HG03342 (cell line): ENCODE measurements at regions not wholly inside any gene's neighbourhood (a gene's known extent, or its start where the extent isn't known, plus 50 kb on each side); places are given as distances from the start of the nearest gene placed in this dataset.
"Not testable (repeated sequence)": the region's sequence is repeated elsewhere in the genome, so short reads cannot be mapped to it uniquely, and the experiment has no call there.

Experiments used
- ATAC-seq: cut with Tn5 transposase; IDR thresholded peaks from one replicate; pipeline ENCODE4 v1.9.1; 2021; ENCODE audit warnings: mild to moderate bottlenecking, moderate library complexity; ENCODE audit not compliant: unreplicated experiment

- not testable (repeated sequence) for ATAC-seq
Measured at GRCh38 chr14:87734577-87735360, 258.2 kb downstream of the GALC start.

DNA sequence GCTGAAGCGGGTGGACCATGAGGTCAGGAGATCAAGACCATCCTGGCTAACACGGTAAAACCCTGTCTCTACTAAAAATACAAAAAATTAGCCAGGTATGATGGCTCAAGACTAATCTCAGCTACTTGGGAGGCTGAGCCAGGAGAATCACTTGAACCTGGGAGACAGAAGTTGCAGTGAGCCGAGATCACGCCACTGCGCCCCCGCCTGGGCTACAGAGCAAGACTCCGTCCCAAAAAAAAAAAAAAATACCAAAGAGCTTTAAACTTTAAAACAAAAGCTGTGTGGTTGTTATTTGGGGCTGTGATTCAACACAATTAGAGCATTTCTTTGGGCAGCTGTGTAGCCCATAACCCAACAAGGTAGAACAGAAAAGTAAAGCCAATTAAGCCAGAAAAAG is 259.9 kb downstream of the GALC start:
- not testable (repeated sequence) for ATAC-seq

- no peak for ATAC-seq
Measured at GRCh38 chr14:87732562-87732961, 260.4 kb downstream of the GALC start.

DNA sequence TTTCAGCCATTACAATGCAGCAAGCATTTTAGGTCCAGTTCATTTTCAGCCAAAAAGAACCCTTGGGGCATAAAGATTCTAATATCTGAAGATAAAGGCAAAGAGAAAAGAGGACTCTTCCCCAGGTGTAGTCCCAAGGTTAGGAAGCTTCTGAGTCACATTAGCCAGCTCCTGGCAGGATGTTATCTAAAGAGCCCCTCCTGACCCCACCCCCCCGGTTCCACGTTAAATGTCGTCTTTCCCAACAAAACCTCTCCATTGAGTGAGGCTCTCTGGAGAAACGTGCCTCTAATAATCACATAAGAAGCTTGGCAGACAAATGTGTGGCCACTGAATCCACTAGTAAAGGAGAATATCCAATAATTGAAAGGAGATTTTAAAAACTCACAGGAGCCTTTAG is 267.7 kb downstream of the GALC start:
- no peak for ATAC-seq

DNA sequence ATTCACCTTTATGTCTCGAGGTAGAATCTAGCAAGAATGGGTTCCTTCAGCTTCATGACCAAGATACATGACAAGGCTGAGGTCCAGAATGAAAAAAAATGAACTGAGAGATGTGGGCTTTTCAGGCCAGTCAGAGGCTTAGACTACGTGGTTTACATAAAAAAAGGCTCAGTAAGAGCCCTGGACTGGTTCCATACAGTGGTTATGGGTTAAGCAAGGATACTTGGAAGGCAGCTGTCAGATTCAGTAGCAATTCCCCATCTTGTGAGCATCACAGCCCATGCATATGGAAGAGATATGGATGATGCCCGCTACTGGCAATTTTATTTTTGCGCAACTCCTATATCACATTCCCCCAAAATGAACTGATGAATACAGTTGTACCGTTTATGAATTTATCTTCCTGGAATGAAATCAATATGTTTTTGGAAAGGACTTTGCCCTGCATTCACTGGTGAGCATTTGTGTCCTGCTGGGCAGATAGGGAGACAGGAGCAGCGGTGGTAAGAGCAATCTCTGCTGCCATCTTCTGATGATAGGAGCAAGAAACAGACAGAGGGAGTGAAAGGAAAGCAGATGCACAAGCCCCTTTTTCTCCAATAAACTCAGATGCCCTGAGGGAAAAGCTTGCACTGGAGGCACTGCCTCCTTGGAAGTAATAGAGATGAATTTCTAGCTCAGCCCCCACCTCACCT is 280.4 kb downstream of the GALC start:
- no peak for ATAC-seq

DNA sequence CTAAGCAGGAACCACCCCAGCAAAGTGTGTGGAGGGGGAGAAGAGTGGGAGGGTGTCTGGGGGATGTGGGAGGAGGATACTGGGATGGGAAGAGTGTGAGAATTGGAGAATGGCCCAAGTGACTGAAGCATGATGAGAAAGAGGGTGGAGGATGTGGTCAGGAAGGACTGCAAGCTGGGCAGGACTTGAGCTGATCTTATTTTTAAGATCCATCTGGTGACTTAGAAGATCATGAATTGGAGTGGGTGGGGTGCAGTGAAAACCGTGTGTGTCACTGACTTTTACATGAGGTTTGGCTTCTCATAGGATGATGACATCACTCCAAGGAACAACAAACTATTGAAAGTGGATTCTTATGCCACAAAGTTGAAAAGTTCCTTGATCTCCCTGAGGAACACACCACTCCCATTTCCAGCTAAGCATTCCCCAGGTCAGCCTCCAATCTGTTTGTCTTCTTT is 287.5 kb downstream of the GALC start:
- ATAC-seq: no peak

DNA sequence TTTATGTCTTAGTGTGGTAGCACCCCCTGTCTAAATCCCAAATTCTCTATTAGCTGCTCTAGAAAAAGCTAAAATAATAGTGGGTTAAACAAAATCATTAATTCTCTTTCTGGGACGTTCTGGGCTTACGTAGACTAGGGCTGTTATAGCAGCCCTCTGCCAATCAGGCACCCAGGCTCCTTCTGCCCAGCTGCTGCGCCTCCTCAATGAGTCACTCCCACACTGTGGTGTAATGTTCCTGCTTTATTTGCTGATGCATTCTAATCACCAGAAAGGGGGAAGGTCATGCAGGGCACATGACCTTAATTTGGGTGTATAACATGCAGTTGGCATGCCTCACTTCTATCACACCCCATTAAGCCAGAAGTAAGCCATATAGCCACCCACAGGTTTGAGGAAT is 294.5 kb downstream of the GALC start:
- no peak for ATAC-seq

DNA sequence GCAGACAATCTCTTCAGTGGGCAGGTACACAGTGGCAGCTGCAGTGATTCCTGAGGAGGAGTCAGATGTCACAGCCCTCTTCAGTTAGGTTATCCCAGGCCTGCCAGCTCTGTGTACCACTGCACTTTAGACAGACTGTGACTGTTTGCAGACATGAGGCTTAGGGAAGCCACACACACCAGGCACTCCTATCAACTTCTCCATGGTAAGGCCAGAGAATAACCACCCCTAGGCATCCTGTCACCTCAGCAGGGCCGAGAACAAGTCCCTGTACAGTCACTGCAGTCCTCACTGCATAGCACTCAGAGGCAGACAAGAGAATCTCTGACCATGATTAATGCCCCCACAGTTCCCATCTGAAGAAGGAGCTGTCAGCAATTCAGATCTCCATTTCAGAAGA is 296.5 kb downstream of the GALC start:
- no peak for ATAC-seq

DNA sequence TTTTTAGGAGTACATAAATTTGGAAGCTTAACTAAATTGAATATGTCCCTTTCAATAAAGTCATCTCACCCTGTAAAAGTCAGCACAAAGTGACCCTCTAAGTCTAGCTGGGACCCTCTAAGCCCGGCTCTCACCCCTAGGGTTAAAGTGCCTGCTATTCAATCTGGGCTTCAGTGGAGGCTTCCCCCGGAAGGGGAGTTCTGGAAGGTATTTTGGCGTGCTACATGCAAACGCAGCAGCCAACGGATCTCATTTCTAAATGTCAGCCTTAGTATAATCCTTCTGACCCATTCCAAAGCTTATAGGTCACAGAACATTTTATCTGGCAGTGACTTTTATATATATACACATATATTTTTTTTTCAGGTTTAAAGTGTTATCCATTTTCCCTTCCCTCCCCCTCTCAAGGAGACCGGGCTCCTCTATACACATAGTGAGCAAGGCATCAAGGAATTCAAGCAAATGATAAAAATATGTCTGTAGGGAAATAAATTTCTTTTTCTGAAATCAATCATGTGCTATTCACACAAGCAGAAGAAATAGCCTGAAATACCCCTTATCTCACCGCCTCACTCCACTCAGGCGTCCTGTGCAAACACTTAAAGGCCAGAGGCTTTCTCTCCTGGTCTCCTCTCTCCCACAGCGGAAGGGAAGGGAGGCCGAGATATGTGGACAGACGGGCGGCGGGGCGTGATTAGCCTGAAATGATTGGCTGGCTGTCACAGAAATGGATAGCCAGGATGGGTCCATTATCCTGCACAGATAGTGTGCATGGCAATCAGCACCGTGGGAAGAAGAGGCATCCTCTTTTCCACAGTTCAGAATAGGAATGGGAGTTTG is 301.7 kb downstream of the GALC start:
- ATAC-seq: no peak

GRCh38 chr14:87690076-87690613 is 302.8 kb downstream of the GALC start:
- ATAC-seq: no peak

DNA sequence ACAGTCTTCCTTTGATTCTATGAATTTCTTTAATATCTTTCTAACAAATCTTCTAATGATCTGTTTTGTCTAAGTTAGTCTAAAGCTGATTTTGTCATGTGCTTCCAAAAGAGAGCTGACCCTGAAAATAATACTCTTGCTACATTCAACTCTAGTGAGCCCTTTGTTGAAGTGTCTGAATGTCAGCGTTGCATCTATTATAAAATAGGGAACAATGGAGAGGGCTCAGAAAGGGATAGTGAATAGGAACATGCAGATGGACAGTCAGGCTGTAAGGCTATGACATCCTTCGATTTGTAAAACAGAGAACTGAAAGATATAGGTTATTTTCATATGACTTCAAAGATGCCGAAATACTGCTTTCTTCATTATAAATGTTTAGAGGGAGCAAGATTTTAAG is 304.5 kb downstream of the GALC start:
- ATAC-seq: no peak

GRCh38 chr14:87687420-87687819 is 305.6 kb downstream of the GALC start:
- no peak for ATAC-seq

GRCh38 chr14:87686746-87687145 is 306.2 kb downstream of the GALC start:
- no peak for ATAC-seq

GRCh38 chr14:87679866-87680265 is 313.1 kb downstream of the GALC start:
- ATAC-seq: no peak

GRCh38 chr14:87678624-87679023 is 314.4 kb downstream of the GALC start:
- no peak for ATAC-seq

DNA sequence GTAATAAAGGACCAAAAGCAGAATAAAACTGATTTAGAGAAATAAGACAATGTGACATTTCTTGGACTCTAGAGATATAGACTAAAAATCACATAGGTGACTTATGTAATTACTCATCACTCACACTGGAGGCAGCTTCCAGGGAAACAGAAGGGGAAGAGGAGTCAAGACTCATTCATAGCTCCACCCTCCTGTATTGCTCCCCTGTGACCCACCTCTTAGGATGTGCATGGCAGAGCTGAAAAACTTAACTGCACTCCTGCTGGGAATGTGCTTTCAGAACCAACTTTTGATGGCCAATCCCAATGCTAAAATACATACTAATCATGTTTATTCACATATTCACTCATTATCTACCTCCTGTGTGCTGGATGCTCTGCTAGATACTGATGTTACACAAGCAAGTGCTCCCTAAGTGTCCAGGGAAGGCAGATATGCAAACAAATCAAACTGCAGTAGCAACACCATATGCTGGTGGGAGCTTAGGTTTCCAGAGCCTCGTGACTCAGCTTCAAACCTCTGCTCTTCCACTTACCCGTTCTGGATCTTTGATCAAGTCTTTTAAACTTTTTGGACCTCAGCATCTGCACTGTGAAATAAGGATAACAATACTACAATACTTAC is 316.1 kb downstream of the GALC start:
- no peak for ATAC-seq

GRCh38 chr14:87667659-87668058 is 325.3 kb downstream of the GALC start:
- no peak for ATAC-seq

- ATAC-seq: no peak
Measured at GRCh38 chr14:87656315-87656714, 336.7 kb downstream of the GALC start.

DNA sequence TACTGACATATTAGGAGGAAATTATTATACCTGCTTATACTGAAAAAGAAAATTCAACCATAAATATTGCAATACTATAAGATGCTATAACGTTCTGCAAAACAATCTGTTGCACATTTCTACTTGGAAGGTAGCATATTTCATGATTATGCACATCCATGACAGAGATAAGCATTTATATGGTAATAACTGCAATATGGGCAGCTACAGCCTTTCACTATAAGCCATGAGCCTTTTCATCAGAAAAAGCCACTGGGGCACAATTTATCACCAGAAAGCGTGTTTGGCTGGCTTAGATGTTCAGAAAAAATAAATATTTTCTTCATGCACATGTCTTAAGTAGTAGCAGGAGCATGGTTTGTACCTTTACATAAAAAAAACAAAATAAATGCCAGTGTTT is 340.7 kb downstream of the GALC start:
- no peak for ATAC-seq

DNA sequence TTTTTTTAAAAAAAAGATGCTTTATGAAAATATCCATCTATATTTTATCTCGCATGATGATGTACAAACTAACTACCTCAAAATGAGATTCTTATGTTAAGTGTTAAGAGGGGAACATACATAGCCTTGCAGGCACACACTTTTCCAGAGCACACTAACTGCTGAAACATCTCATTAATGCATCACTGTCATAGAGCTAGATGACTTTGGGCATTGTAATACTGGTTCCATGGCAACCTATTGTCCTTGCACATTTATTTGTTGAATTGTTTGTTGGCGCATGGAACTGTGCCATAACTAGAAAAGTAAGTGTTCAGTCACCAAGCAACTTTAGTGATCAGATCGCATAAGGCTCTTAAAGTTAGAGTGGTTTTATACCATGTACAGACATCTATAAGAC is 348.3 kb downstream of the GALC start:
- ATAC-seq: no peak

DNA sequence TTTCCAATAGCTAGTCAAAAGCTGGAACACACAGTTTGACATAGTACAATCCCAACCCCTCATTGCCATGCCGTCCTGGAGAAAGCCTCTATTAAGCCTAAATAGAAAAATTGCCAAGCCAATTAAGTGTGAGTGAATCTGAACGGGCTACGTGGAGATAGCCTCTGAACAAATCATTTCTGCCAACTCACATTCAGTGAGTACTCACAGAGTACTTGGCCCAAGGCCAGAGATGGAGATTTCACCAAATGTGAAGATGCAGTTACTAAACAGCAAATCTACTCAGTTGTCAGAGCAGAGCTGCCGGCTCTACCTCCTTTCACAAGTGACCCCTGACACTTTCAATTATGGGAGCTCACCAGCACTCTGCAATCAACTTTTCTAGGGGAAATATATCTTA is 350.0 kb downstream of the GALC start:
- no peak for ATAC-seq
